Gastrocnemius medialis (tissue), 4 donors: ENCODE measurements at regions not wholly inside any gene's neighbourhood (a gene's known extent, or its start where the extent isn't known, plus 50 kb on each side); places are given as distances from the start of the nearest gene placed in this dataset.

ENCODE experiments used
- ATAC-seq, 2 donors: fragments of 150-250 bp; one replicate each; pipeline ENCODE4 v1.9.1; 2016
- DNase-seq, 2 donors: peaks; one replicate each; pipeline ENCODE4 v3.0.0-alpha.2; 2019
- H3K27ac ChIP-seq, 4 donors: fragments of 200-600 bp; sonication (generic); 1 replicate in 1 of 4; 2 replicates in 3 of 4; pipeline ENCODE4 v1.5.1; 2016 to 2018; ENCODE audit warnings: mild to moderate bottlenecking in 2 of 4, moderate library complexity in 1 of 4
- H3K27me3 ChIP-seq, 3 donors: fragments of 200-600 bp; sonication (generic) in 2 of 3; 1 replicate in 1 of 3; 2 replicates in 2 of 3; pipeline versions ENCODE4 v1.5.1 to v1.6.0; 2016 to 2019; ENCODE audit warnings: mild to moderate bottlenecking in 1 of 3, moderate library complexity in 1 of 3
- H3K36me3 ChIP-seq, 2 donors: fragments of 200-600 bp; sonication (generic) in 1 of 2; one replicate each; pipeline ENCODE4 v1.5.1; 2017 to 2018
- H3K4me1 ChIP-seq, 2 donors: fragments of 200-600 bp; sonication (generic) in 1 of 2; one replicate each; pipeline ENCODE4 v1.5.1; 2016 to 2017; ENCODE audit warnings: mild to moderate bottlenecking in 2 of 2
- H3K4me3 ChIP-seq, 4 donors: fragments of 200-600 bp; sonication (generic) in 3 of 4; 1 replicate in 1 of 4; 2 replicates in 3 of 4; pipeline ENCODE4 v1.5.1; 2016 to 2019; ENCODE audit warnings: mild to moderate bottlenecking in 2 of 4
- H3K9me3 ChIP-seq, 3 donors: fragments of 200-600 bp; sonication (generic) in 2 of 3; 1 replicate in 1 of 3; 2 replicates in 2 of 3; pipeline ENCODE4 v1.5.1; 2016 to 2019
- CTCF ChIP-seq, 5 experiments: fragments of 450-650 bp in 3 of 5; fragments of 200-600 bp in 2 of 5; sonication (generic) in 2 of 5; IDR thresholded peaks in 4 of 5; conservative IDR thresholded peaks in 1 of 5; 1 replicate in 4 of 5; 2 replicates in 1 of 5; pipeline ENCODE4 v1.5.1; 2016 to 2019; ENCODE audit warnings: antibody characterized with exemption in 5 of 5, mild to moderate bottlenecking in 3 of 5, moderate library complexity in 3 of 5
- POLR2A ChIP-seq, 2 donors: fragments of 450-650 bp; IDR thresholded peaks; one replicate each; pipeline ENCODE4 v1.6.1; 2017; ENCODE audit warnings: antibody characterized with exemption in 2 of 2, mild to moderate bottlenecking in 2 of 2, moderate library complexity in 2 of 2
- in situ Hi-C, 4 donors: fragments of 200-750 bp; cut with MboI; loops; one replicate each; pipeline versions ENCODE4 v1.15.0 to v1.8.0; 2017; ENCODE audit warnings: low sequenced_read_pairs in 4 of 4
- intact Hi-C: fragments of 100-400 bp; cut with DNase I; formaldehyde crosslinking; loops from one replicate; pipeline ENCODE4 v1.15.1; 2023; ENCODE audit warnings: low total_unique reads

GRCh38 chr12:92370828-92371227 is 225.2 kb upstream of the BTG1 start:
- TF ChIP-seq CTCF (IDR thresholded peaks at IDR 0.05 in 4 of 5, conservative IDR thresholded peaks at IDR 0.05 in 1 of 5), result no peak
- TF ChIP-seq POLR2A (IDR thresholded peaks at IDR 0.05), result no peak
- intact Hi-C loops (no loop called here), in situ Hi-C loops (no loop called here)
- Histone ChIP-seq H3K27me3 (no peaks in the 10 kb centered on the region), H3K36me3 (no peaks in the 10 kb centered on the region), H3K4me3 (no peak overlapping the region), H3K9me3 (no peaks in the 10 kb centered on the region), H3K4me1 (no peaks in the 10 kb centered on the region), H3K27ac (no peak overlapping the region)
- ATAC-seq, result no peak
- DNase-seq, result no peak

DNA sequence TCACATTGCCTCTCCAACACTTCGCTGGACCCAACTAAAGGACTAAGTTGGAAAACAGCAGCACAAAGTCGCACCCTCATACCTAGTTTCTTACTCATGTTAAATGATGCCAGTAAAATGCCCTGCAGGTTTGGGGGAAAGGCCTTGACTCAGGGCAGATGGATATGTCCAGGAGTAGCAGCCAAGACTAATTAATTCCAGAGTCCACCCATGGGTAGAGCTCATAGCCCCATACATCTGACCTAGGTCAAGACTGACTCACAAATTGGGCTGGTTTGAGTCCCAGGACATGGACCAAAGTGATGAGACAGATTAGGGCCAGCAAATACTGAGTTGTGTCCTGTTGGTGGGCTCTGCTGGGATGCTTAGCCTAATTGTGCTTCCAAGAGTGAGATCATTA is 224.0 kb upstream of the BTG1 start:
- DNase-seq (no peak), ATAC-seq (no peak)
- in situ Hi-C loops, result no loop called here
- TF ChIP-seq CTCF (IDR thresholded peaks at IDR 0.05 in 4 of 5, conservative IDR thresholded peaks at IDR 0.05 in 1 of 5) (no peak), POLR2A (IDR thresholded peaks at IDR 0.05) (no peak)
- H3K36me3 ChIP-seq, result no peaks in the 10 kb centered on the region
- H3K27ac ChIP-seq, result no peak overlapping the region
- intact Hi-C loops, result no loop called here
- H3K27me3 ChIP-seq, result no peaks in the 10 kb centered on the region
- no peak overlapping the region for H3K4me3 ChIP-seq
- no peaks in the 10 kb centered on the region for H3K9me3 ChIP-seq
- peaks cover 0 to 1% of the 10 kb centered on the region in 2 donors for H3K4me1 ChIP-seq

GRCh38 chr12:92369056-92369455 is 223.4 kb upstream of the BTG1 start:
- Histone ChIP-seq H3K9me3 (no peaks in the 10 kb centered on the region), H3K27ac (no peak overlapping the region), H3K27me3 (no peaks in the 10 kb centered on the region), H3K36me3 (no peaks in the 10 kb centered on the region), H3K4me1 (peaks cover 4 to 7% of the 10 kb centered on the region in 2 donors), H3K4me3 (no peak overlapping the region)
- no peak for TF ChIP-seq CTCF (IDR thresholded peaks at IDR 0.05 in 4 of 5, conservative IDR thresholded peaks at IDR 0.05 in 1 of 5)
- TF ChIP-seq POLR2A (IDR thresholded peaks at IDR 0.05), result no peak
- in situ Hi-C loops (no loop called here), intact Hi-C loops (no loop called here)
- ATAC-seq, result no peak
- no peak for DNase-seq

DNA sequence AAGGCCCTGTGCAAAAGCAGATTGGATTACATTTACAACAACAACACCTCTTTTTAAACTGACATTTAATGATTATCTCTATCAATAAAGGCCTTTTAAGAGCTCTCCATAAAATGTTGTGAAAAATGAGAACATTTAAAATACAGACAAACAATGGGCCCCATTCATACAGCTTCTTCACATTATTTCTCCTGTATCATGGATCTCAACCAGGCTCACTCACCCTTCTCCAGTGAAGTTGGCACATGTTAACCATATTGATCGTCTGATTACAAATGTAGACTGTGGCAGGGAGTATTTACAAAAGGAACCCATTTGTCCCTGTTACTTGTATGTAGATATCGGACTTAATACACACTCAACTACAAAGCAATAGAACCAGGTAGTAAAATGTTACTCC is 220.2 kb upstream of the BTG1 start:
- H3K4me3 ChIP-seq, result no peak overlapping the region
- intact Hi-C loops (no loop called here), in situ Hi-C loops (no loop called here)
- no peaks in the 10 kb centered on the region for H3K27me3 ChIP-seq
- ATAC-seq (no peak), DNase-seq (no peak)
- no peak overlapping the region for H3K27ac ChIP-seq
- H3K9me3 ChIP-seq, result no peaks in the 10 kb centered on the region
- no peak for TF ChIP-seq POLR2A (IDR thresholded peaks at IDR 0.05)
- H3K4me1 ChIP-seq, result peaks cover 4 to 17% of the 10 kb centered on the region in 2 donors
- no peaks in the 10 kb centered on the region for H3K36me3 ChIP-seq

DNA sequence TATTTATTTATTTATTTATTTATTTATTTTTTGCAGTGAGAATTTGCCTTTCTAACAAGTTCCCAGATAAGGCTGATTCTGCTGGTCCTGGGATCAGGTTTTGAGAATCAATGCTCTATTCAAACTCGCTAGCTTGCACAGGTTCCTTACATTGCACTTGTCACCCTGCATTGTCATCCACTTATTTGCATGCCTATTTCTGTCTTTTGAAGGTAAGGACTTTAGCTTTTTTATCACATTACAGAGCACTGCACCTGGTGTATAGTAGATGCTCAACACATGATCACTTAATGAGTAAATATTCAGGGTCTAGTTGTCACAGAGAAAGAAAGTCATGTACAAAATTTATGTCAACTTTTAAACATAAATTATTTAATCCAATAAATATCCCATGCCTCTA is 219.7 kb upstream of the BTG1 start:
- no peak overlapping the region for H3K4me3 ChIP-seq

More for the DNA sequence above, 219.7 kb upstream of the BTG1 start:
- DNase-seq, result no peak
- H3K27me3 ChIP-seq, result no peaks in the 10 kb centered on the region
- H3K9me3 ChIP-seq, result no peaks in the 10 kb centered on the region
- intact Hi-C loops, result no loop called here
- no peaks in the 10 kb centered on the region for H3K36me3 ChIP-seq
- in situ Hi-C loops, result no loop called here
- TF ChIP-seq POLR2A (IDR thresholded peaks at IDR 0.05) (no peak), CTCF (IDR thresholded peaks at IDR 0.05 in 4 of 5, conservative IDR thresholded peaks at IDR 0.05 in 1 of 5) (no peak)
- H3K27ac ChIP-seq, result no peak overlapping the region
- H3K4me1 ChIP-seq, result peaks cover 4 to 17% of the 10 kb centered on the region in 2 donors
- no peak for ATAC-seq
